CD4-positive, alpha-beta T cell treated with Interleukin-4 for 1 hour (primary cell): ENCODE measurements at regions not wholly inside any gene's neighbourhood (a gene's known extent, or its start where the extent isn't known, plus 50 kb on each side); places are given as distances from the start of the nearest gene placed in this dataset.

Source experiments
- DNase-seq, 2 donors: peaks; one replicate each; pipeline ENCODE4 v3.0.0-alpha.2; 2020 to 2022

DNA sequence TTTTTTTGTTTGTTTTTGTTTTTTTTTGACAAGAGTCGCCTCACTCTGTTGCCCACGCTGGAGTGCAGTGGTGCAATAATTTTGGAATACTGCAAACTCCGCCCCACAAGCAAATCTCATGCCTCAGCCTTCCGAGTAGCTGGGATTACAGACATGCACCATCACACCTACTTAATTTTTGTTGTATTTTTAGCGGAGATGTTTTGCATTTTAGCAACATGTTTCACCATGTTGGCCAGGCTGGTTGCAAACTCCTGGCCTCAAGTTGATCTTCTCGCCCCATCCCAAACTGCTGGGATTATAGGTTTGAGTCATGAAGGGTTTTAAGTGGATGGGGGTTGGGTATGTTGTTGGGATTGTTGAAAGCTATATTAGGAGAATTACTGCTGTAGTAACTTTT lies 270.9 kb upstream of the LCORL start:
- DNase-seq: no peak

- DNase-seq: no peak
Observed at GRCh38 chr4:18291981-18292380, 270.4 kb upstream of the LCORL start.

- DNase-seq: no peak
Observed at GRCh38 chr4:18291256-18291655, 269.7 kb upstream of the LCORL start.

DNA sequence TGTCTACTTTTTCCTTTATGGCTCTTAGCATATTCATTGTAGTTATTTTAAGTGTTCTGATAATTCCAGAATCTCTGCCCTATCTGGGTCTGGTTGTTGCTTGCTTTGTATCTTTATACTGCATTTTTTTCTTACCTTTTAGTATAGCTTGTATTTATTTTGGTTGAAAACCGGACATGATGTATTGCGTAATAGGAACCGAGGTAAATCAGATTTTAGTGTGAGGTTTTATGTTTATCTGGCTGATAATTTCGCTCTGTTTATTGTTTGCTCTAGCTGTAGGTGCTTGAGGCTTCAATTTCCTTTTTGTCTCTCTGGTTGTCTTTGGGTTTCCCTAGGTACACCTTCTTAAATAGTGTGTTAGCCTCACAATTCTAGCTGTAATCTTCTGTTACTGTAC lies 263.8 kb upstream of the LCORL start:
- DNase-seq: no peak

- no peak for DNase-seq
Observed at GRCh38 chr4:18278244-18278643, 256.7 kb upstream of the LCORL start.

- no peak for DNase-seq
Observed at GRCh38 chr4:18262832-18263231, 241.3 kb upstream of the LCORL start.

- DNase-seq: no peak
Observed at GRCh38 chr4:18252052-18252451, 230.5 kb upstream of the LCORL start.

DNA sequence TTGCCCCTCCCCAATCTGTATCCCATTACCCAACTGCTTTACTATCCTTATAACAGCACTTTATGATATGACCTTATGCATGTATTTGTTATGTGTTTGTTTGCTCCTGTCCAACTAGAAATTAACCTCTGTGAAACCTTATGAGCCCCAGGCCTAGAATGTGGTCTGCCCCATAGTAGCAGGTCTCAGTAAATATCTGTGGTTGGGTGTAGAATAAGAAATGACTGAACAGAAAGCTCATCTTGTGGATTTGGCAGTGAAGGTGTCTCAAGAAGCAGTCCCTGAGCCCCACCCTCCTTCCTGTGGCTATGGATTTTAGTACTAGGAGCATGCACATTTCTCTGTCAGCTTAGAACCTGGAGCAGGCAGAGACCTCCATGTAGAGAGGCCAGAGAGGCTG lies 229.0 kb upstream of the LCORL start:
- DNase-seq: no peak

DNA sequence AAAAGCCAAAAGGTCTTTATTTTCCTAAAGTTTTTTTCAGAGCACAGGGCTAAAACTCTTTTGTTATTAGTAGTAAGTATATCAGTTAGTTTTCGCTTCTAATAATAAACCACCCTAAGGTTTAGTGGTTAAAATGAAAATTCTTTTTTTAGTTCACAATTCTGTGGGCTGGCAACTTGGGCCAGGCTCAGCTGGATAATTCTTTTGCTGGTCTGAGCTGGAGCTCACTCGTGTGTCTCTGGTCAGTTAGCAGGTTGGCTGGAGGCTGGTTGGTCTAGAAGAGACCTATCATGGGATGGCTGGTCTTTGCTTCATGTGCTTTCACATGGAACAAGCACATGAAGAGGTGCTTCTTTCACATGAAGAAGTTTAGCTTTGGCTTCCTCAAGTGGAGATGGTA lies 227.1 kb upstream of the LCORL start:
- no peak for DNase-seq

DNA sequence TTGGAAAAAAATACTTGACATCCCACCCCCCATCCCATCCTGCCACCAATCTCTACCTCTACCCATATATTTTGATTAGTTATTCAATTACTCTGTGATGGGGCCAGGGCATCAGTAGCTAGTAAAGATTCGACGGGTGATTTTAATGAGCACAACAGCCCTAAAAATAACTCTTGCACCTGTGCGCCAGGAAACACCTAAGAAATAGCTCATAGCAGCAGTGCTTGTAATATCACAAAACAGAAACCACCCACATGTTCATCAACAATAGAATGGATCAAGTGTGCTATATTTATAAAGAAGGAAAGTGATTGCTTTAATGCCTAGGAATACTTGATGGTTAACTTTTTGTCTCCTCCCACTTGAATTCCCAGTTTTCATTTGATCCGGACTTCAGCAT lies 225.6 kb upstream of the LCORL start:
- DNase-seq: no peak

GRCh38 chr4:18242919-18243693 lies 221.6 kb upstream of the LCORL start:
- DNase-seq: no peak

DNA sequence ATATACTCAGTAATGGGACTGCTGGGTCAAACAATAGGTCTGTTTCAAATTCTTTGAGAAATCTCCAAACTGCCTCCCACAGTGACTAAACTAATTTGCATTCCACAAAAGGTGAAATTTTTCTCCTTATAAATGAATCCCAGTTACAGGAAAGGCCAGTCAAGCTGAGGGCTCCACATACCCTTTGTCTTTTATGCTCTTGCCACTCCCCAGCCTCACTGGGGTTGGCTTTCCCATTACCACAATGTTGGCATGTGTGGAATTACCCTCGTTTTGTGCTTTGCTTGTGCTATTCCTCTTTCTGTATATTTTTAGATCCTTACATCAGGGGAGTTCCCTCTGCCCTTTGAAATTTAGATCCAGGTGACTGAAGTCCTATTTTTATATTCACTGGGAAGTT lies 220.2 kb upstream of the LCORL start:
- no peak for DNase-seq

DNA sequence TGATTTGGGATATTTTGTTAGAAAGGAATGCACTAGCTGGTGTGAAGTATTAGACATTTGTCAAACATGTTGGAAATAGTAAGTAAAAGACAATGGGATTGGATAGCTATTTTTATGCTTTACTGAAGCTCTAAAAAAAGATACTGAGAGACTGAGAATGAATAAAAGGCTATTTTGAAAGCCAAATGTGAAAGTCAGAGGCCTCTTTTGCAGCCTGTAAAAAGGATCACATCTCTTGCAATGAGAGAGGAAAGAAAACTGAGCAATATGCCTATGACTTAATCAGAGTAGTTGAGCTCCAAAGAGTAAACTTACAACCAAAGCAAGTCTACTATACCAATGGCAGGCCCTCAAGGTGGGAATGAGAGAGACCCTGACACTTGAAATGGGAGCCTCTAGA lies 212.6 kb upstream of the LCORL start:
- DNase-seq: no peak

GRCh38 chr4:18231726-18232125 lies 210.2 kb upstream of the LCORL start:
- no peak for DNase-seq

DNA sequence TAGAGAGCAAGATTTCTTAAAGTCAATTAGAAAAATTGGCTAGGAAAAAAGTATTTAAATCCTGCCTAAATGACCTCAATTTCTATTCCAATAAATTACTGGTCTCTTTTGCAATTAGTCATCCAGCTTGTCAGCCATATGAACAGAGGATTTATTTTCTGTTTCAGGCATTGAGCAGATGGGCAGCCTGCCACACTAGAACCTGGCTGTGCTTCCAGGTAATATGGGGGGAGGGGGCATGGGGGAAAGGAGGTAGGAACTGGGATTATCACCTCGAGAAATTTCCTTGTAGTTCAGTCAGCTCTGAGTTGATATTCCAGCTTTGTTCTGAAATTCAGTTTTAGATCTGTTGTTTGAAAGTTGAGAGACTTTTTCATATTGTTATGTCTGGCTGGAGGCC lies 206.3 kb upstream of the LCORL start:
- no peak for DNase-seq

DNA sequence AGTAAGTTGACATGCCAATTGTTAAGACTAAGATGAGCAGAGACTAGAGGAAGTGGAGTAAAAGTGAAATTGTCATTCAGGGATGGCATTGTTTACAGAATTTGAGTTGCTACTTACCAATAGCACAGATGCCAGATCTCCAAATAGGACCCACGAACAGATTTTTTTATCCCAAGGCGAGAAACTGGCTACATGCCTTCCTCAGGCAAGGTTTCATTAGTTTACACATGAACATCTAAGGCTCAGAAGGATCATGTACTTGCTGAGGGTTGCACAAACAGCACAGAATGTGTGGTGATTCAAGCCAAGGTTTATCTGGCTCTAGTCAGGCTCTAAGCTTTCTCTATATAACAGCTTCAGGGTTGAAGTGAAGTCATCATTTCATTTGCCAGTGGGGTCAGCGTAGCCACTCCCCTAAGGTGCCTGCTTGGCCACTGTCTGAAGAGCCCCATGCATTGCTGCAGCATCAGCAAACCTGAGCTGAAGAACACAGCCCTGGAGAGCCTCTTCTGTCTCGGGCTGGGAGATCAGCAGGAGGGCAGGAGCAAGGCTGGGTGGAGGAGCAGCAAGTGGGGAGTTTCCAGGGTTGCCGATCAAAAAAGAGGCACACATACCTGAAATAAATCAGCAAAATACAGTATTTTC lies 193.0 kb upstream of the LCORL start:
- no peak for DNase-seq

DNA sequence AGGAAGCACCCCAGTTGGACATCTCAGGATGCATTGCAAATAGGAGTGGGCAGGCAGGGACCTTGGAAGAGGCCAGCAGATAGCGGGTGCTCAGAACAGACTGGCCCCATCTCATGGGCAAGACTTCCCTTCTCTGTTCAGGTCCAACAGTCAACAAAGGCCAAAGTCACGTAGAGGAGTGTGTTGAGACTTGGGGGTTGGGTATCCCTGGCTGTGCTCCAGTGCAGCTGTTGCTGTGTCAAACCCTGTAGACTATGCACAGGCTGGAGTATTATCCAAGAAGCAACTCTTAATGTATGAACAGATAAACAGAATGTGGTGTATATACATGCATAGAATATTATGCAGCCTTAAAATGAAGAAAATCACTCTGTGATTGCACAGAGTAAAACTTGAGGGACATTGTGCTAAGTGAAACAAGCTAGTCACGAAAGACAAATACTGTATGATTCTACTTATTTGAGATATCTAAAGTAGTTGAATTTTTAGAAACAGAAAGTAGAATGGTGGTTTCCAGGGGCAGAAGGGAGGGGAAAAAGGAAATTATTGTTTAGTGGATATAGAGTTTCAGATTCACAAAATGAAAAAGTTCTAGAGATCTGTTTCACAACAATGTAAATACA lies 192.1 kb upstream of the LCORL start:
- no peak for DNase-seq

DNA sequence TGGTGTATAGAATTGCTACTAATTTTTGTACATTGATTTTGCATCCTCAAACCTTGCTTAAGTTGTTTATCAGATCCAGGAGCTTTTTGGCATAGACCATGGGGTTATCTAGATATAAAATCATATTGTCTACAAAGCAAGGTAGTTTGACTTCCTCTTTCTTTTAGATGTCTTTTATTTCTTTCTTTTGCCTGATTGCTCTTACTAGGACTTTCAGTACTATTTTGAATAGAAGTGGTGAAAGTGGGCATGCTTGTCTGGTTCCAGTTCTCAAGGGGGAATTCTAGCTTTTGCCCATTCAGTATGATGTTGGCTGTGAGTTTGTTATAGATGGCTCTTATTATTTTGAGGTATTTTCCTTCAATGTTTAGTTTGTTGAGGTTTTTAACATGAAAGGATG lies 187.9 kb upstream of the LCORL start:
- no peak for DNase-seq

DNA sequence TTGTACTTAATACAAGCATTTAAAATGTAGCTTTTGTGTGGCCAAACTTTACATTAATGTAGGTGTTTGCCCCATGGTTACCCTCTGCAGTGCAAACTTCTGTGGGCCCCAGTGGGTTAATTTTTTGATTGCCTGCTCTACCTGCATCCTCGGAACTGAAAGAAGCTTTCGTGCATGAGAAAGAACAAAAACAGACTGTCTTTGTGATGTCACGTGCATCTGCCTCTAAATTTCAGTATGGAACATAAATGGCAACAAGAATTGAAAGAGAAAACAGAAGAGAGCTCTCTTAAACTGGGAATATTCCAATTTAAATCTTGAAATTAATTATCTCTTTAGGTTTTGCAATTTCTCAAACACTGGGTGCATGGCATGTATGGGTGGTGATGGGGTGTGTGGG lies 182.4 kb upstream of the LCORL start:
- no peak for DNase-seq

DNA sequence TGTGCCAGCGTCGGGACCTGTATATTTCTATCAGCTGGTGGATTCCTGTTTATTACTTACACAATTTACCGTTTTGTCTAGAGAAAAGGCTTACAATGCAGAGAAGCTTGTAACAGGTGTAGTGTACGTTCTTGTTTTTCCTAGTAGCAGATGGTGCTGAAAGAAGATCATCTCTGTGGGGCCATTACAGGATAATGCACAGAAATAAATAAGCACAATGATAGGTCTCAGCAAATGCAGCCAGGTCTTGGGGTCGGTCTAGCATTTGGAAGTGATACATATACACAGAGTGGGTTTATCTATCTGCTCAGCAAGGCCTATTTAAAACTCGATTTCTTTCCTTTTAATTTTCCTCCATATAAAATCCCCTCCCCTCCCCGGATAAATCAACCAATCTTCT lies 180.9 kb upstream of the LCORL start:
- no peak for DNase-seq

- DNase-seq: no peak
Observed at GRCh38 chr4:18201885-18202284, 180.3 kb upstream of the LCORL start.

DNA sequence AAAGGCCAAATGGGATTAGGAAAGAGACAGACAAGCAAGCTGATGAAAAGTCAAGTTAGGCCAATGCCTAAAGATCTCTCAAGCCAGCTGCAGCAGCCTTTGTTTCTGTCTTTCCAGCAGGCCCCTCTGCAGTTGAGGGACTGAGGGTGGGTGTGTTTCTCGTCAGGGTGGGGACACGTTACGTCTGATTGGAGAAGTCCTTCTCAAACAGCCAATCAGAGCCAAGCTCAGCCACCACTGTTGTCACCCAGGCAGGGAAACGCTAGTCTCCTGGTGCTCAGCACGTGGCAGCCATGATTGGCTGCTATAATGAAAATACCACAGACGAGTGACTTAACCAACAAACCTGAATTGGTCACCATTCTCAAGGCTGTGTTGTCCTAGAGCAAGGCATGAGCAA lies 177.1 kb upstream of the LCORL start:
- no peak for DNase-seq

- no peak for DNase-seq
Observed at GRCh38 chr4:18197467-18197866, 175.9 kb upstream of the LCORL start.

DNA sequence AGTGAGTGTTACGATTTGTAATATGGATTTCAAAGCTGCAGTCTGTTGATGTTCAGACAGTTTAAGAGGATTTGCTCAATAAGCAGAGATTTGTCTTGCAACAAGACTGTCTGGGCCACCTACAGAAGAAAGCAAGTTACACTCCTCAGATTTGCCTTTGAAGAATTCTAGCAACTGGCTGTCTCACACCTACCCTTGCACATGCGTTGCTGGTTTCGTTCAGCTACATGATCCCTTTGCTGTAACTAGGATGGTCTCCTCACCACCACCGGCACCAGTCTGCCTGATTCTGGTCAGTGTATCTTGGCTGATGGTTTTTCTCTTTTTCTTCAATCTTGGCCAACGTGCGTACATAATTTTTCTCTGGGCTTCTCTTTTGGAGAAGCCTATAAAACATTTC lies 172.7 kb upstream of the LCORL start:
- DNase-seq: no peak

- DNase-seq: no peak
Observed at GRCh38 chr4:18192901-18193300, 171.3 kb upstream of the LCORL start.
